ENCODE measurements at regions not wholly inside any gene's neighbourhood (a gene's known extent, or its start where the extent isn't known, plus 50 kb on each side); places are given as distances from the start of the nearest gene placed in this dataset.

GRCh38 chr12:127245009-127245408, 1022.0 kb upstream of the TMEM132C start:
- FAIRE-seq = no peak
- TF ChIP-seq EZH2 (IDR thresholded peaks at IDR 0.05; ENCODE audit: low read depth, low read length, severe bottlenecking) (no peak), CEBPB (IDR thresholded peaks at IDR 0.05; ENCODE audit: low read depth, low read length) (no peak), TCF12 (IDR thresholded peaks at IDR 0.05; ENCODE audit: low read depth, low read length) (no peak), CHD2 (IDR thresholded peaks at IDR 0.05; ENCODE audit: low read length) (no peak), CREB1 (IDR thresholded peaks at IDR 0.05) (no peak), SP4 (IDR thresholded peaks at IDR 0.05; ENCODE audit: low read length) (no peak), KDM5A (IDR thresholded peaks at IDR 0.05; ENCODE audit: low read length) (no peak)
- Histone ChIP-seq H2AFZ (ENCODE audit: low read length) (no peak overlapping the region), H4K5ac (ENCODE audit: insufficient read length, low read depth, low read length) (no peak overlapping the region), H3K9ac (replicated peaks in 1 of 4; ENCODE audit: extremely low read depth in 1 of 4, low read depth in 3 of 4, low read length in 3 of 4) (no peak overlapping the region), H3K79me2 (ENCODE audit: control insufficient read depth in 1 of 2, insufficient read depth in 2 of 2, low read length in 2 of 2) (no peaks in the 10 kb centered on the region), H3K23ac (ENCODE audit: insufficient read length) (no peak overlapping the region), H3K27me3 (replicated peaks in 1 of 4; ENCODE audit: control insufficient read depth in 3 of 4, extremely low read depth in 1 of 4, insufficient read depth in 3 of 4, low read length in 3 of 4) (no peaks in the 10 kb centered on the region), H2BK15ac (ENCODE audit: low read length) (no peak overlapping the region), H2BK120ac (replicated peaks; ENCODE audit: low read depth, low read length) (no peak overlapping the region), H3K9me3 (ENCODE audit: insufficient read depth in 2 of 2, low read depth in 1 of 2, low read length in 1 of 2) (no peaks in the 10 kb centered on the region), H3K79me1 (ENCODE audit: low read depth, low read length) (no peaks in the 10 kb centered on the region), H3K4me3 (ENCODE audit: extremely low read depth in 1 of 4, insufficient read depth in 2 of 4, low read depth in 3 of 4, low read length in 4 of 4) (no peak overlapping the region), H3K4me2 (ENCODE audit: insufficient read depth in 1 of 2, low read depth in 2 of 2, low read length in 2 of 2) (no peak overlapping the region), H3K27ac (ENCODE audit: low read depth, low read length) (no peak overlapping the region), H2BK20ac (ENCODE audit: low read length) (no peak overlapping the region), H2AK5ac (ENCODE audit: low read depth, low read length) (no peak overlapping the region), H4K8ac (ENCODE audit: extremely low read depth, insufficient read depth, low read length) (no peak overlapping the region), H3K4me1 (replicated peaks in 1 of 4; ENCODE audit: control insufficient read depth in 3 of 4, insufficient read depth in 4 of 4, low read length in 3 of 4) (peaks cover 0 to 3% (median 1%) of the 10 kb centered on the region in 4 experiments; a peak in 2 of 7 replicates), H3K56ac (replicated peaks; ENCODE audit: insufficient read length, low read depth, low read length) (no peak overlapping the region), H3K4ac (replicated peaks; ENCODE audit: insufficient read length, low read depth, low read length) (no peak overlapping the region), H4K20me1 (replicated peaks in 1 of 2; ENCODE audit: control insufficient read depth in 1 of 2, insufficient read depth in 2 of 2, low read length in 2 of 2) (no peaks in the 10 kb centered on the region), H3K18ac (ENCODE audit: extremely low read depth, low read length) (no peak overlapping the region), H3K36me3 (ENCODE audit: control insufficient read depth in 2 of 4, insufficient read depth in 4 of 4, low read length in 3 of 4) (no peaks in the 10 kb centered on the region), H2BK12ac (ENCODE audit: low read depth, low read length) (no peak overlapping the region), H3K23me2 (ENCODE audit: low read depth, low read length) (peaks cover 2% of the 10 kb centered on the region; the same call in 1 of the 2 replicates), H3K14ac (ENCODE audit: insufficient read length) (no peak overlapping the region), H4K91ac (replicated peaks; ENCODE audit: insufficient read length, low read length) (no peak overlapping the region), H2BK5ac (ENCODE audit: low read depth, low read length) (no peak overlapping the region)
- WGBS, 2 experiments (ENCODE audit: extremely low coverage in 1 of 2, insufficient coverage in 1 of 2, insufficient read length in 1 of 2, insufficient replicate concordance in 2 of 2, low coverage in 1 of 2, low lambda C conversion rate in 2 of 2, missing lambda C conversion rate in 1 of 2) = 95% methylated on average over 1 of the region's 1 CpG; no CpG with 5 or more reads in 1 of the 2 experiments
- CTCF ChIA-PET (ENCODE audit: partially characterized antibody) = interaction anchor here (1.0 to 1.4 kb wide), 2 partner anchors 35 to 137 kb away, joined by 3 to 4 read pairs; no protein-coding TSS in a partner anchor
- no peak for DNase-seq (ENCODE audit: low read depth in 1 of 2, low spot score in 2 of 2)
- POLR2A ChIA-PET (ENCODE audit: partially characterized antibody) = no interaction called here
